ENCODE measurements at regions not wholly inside any gene's neighbourhood (a gene's known extent, or its start where the extent isn't known, plus 50 kb on each side); places are given as distances from the start of the nearest gene placed in this dataset.

DNA sequence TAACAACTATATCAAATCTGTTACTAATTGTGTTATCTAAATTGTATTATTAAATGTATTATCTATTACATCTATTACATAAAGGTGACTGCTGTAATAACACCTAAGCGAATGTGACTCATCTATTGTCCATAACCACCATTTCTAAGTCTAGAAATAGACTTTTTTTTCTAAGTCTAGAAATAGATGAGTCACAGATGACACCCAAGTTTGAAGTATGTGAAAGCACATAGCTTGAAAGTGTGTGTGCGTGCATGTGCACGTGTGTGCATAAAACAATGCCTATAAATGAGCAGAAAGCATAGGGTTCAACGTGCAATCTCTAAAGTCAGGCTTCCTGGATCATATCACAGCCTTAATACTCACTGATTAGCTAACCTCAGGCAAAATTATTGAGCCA, 451.3 kb upstream of the USP15 start:
- Histone ChIP-seq H3K27me3 (ENCODE audit: control insufficient read depth, insufficient read depth, low read length) (no peaks in the 10 kb centered on the region), H3K36me3 (ENCODE audit: control insufficient read depth, insufficient read depth, low read length) (no peaks in the 10 kb centered on the region), H3K4me1 (ENCODE audit: control insufficient read depth, insufficient read depth, low read length) (no peaks in the 10 kb centered on the region), H3K27ac (ENCODE audit: low read length) (no peak overlapping the region), H3K9me3 (replicated peaks; ENCODE audit: control insufficient read depth, low read depth, low read length) (no peaks in the 10 kb centered on the region), H3K4me3 (ENCODE audit: low read length) (no peak overlapping the region)
- 83% methylated on average over 3 of the region's 4 CpGs for WGBS (ENCODE audit: insufficient coverage)
- DNase-seq = no peak

DNA sequence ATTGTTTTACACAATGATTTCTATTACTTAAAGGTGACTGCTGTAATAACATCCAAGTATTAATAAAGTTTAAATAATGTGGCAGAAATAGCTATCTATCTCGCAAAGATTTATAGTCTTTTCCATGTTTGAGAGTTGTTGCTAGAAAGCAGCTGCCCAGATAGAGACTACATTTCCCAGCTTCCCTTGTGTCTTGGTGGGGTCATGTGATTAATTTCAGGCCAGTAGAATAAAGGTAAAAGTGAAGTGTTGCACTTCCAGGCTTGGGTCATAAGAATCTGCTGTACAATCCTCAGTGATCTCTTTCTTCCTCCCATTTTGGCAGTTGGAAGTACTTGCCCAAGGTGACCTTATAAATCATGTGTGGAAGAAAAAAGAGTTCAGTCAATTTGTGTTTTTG, 449.7 kb upstream of the USP15 start:
- Histone ChIP-seq H3K36me3 (ENCODE audit: control insufficient read depth, insufficient read depth, low read length) (no peaks in the 10 kb centered on the region), H3K4me1 (ENCODE audit: control insufficient read depth, insufficient read depth, low read length) (no peaks in the 10 kb centered on the region), H3K9me3 (replicated peaks; ENCODE audit: control insufficient read depth, low read depth, low read length) (no peaks in the 10 kb centered on the region), H3K27me3 (ENCODE audit: control insufficient read depth, insufficient read depth, low read length) (no peaks in the 10 kb centered on the region), H3K27ac (ENCODE audit: low read length) (no peak overlapping the region), H3K4me3 (ENCODE audit: low read length) (no peak overlapping the region)
- no CpG with 5 or more reads among the region's 1 CpG for WGBS (ENCODE audit: insufficient coverage)
- DNase-seq = no peak

DNA sequence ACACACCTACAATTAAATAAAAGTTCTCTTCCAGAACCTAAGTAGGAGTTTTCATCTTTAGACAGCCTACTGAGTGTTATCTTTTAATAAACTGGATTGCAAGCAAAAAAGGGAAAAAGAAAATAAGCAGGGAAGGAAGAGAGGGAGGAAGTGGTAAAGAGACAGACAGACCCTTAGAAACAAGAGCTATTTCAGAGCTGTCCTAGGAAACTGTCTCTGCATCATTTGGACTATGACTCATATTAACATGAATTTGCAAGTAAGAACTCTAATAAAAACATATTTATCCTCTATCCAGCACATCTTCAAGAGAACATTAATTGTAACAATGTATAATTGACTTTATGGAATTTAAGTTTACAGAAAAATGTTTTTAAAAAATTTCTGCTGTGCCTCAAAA, 438.8 kb upstream of the USP15 start:
- Histone ChIP-seq H3K4me3 (ENCODE audit: low read length) (no peak overlapping the region), H3K27me3 (ENCODE audit: control insufficient read depth, insufficient read depth, low read length) (no peaks in the 10 kb centered on the region), H3K36me3 (ENCODE audit: control insufficient read depth, insufficient read depth, low read length) (no peaks in the 10 kb centered on the region), H3K27ac (ENCODE audit: low read length) (no peak overlapping the region), H3K9me3 (replicated peaks; ENCODE audit: control insufficient read depth, low read depth, low read length) (no peaks in the 10 kb centered on the region), H3K4me1 (ENCODE audit: control insufficient read depth, insufficient read depth, low read length) (no peaks in the 10 kb centered on the region)
- DNase-seq = no peak

DNA sequence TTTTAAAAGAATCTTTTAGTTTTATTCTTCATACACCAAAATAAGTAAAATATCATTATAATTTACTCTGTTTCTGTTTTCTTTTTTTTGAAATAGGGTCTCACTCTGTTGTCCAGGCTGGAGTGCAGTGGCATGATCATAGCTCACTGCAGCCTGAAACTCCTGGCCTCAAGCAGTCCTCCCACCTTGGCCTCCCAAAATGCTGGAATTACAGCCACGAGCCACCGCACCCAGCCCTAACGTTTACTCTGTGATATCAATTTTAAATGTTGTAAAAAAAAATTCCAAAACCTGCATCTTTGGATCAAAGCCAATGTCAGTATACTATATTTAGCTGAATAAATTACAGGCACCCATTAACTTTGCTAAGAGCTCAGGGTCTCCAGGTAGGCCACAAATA, 437.1 kb upstream of the USP15 start:
- Histone ChIP-seq H3K27me3 (ENCODE audit: control insufficient read depth, insufficient read depth, low read length) (no peaks in the 10 kb centered on the region), H3K4me3 (ENCODE audit: low read length) (no peak overlapping the region), H3K27ac (ENCODE audit: low read length) (no peak overlapping the region), H3K4me1 (ENCODE audit: control insufficient read depth, insufficient read depth, low read length) (no peaks in the 10 kb centered on the region), H3K9me3 (replicated peaks; ENCODE audit: control insufficient read depth, low read depth, low read length) (no peaks in the 10 kb centered on the region), H3K36me3 (ENCODE audit: control insufficient read depth, insufficient read depth, low read length) (no peaks in the 10 kb centered on the region)
- WGBS (ENCODE audit: insufficient coverage) = no CpG with 5 or more reads among the region's 3 CpGs
- no peak for DNase-seq

DNA sequence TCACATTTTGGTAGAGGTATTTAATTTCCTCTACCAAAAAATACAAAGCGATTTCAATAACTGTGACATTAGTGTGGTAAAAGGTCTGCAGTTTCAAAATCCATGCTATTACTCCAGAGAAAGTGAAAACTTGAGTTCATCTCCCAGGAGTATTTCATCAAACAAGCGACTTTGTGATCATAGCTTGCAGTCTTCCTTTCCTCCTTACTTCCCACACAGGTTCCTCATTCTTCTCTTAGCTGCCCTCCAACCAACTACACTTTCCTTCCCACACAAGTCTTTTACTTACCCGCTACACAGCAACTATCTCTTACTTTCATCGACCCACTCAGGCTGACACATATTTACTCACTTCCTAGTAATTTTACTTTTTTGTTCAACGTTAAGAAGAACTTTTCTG, 413.4 kb upstream of the USP15 start:
- Histone ChIP-seq H3K27me3 (ENCODE audit: control insufficient read depth, insufficient read depth, low read length) (no peaks in the 10 kb centered on the region), H3K36me3 (ENCODE audit: control insufficient read depth, insufficient read depth, low read length) (no peaks in the 10 kb centered on the region), H3K4me1 (ENCODE audit: control insufficient read depth, insufficient read depth, low read length) (no peaks in the 10 kb centered on the region), H3K27ac (ENCODE audit: low read length) (no peak overlapping the region), H3K9me3 (replicated peaks; ENCODE audit: control insufficient read depth, low read depth, low read length) (no peaks in the 10 kb centered on the region), H3K4me3 (ENCODE audit: low read length) (no peak overlapping the region)
- 73% methylated on average over 3 of the region's 5 CpGs for WGBS (ENCODE audit: insufficient coverage)
- DNase-seq = no peak

DNA sequence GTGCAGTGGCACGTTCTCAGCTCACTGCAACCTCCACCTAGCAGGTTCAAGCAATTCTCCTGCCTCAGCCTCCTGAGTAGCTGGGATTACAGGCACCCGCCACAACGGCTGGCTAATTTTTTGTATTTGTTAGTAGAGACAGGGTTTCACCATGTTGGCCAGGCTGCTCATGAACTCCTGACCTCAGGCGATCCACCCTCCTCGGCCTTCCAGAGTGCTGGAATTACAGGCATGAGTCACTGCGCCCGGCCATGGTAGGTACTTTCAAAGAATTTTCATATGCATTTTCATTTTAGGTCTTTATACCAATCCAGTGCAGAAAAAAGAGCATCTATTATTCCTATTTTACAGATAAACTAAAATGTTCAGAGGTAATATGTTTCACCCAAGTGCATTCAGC, 411.3 kb upstream of the USP15 start:
- Histone ChIP-seq H3K36me3 (ENCODE audit: control insufficient read depth, insufficient read depth, low read length) (no peaks in the 10 kb centered on the region), H3K4me1 (ENCODE audit: control insufficient read depth, insufficient read depth, low read length) (no peaks in the 10 kb centered on the region), H3K27me3 (ENCODE audit: control insufficient read depth, insufficient read depth, low read length) (no peaks in the 10 kb centered on the region), H3K4me3 (ENCODE audit: low read length) (no peak overlapping the region), H3K27ac (ENCODE audit: low read length) (no peak overlapping the region), H3K9me3 (replicated peaks; ENCODE audit: control insufficient read depth, low read depth, low read length) (no peaks in the 10 kb centered on the region)
- WGBS (ENCODE audit: insufficient coverage) = 92% methylated on average over 2 of the region's 7 CpGs
- no peak for DNase-seq

DNA sequence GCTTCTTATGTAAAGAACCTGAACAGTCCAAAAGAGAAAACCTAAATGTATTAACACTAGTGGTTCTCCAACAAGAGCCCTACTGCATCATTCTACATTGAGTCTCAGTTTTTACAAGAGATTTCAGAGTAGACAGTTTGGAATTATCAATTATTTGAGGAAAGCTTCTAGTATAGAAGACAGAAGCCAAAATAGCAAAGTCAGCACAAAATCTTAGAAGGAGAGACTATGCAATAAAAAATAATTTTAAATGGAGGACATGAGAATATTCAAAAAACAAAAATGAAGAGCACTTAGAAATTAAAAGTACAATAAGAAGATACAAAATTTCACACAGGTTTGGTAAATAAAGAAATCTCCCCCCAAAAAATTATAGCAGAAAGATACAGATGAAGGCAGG, 406.3 kb upstream of the USP15 start:
- Histone ChIP-seq H3K4me1 (ENCODE audit: control insufficient read depth, insufficient read depth, low read length) (no peaks in the 10 kb centered on the region), H3K9me3 (replicated peaks; ENCODE audit: control insufficient read depth, low read depth, low read length) (no peaks in the 10 kb centered on the region), H3K4me3 (ENCODE audit: low read length) (no peak overlapping the region), H3K27me3 (ENCODE audit: control insufficient read depth, insufficient read depth, low read length) (no peaks in the 10 kb centered on the region), H3K36me3 (ENCODE audit: control insufficient read depth, insufficient read depth, low read length) (no peaks in the 10 kb centered on the region), H3K27ac (ENCODE audit: low read length) (no peak overlapping the region)
- DNase-seq = no peak

DNA sequence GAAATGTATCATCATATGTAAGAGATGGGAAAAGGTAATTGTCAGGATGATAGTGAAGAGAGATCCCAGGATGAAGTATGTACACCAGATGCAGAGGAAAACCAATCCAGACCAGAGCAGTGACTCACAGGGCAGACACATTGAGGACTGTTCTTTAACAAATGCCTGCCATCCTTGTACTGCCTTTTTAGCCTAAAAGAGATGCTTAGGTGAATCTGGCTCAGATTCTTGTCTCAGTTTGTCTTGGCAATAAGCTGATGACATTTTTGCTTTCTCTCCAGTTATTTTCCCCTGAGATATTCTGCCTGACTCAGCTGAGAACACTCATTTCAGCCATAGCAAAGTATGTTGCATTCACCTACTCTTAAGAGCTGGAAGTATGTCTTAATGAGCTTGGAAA, 405.3 kb upstream of the USP15 start:
- H3K27me3 ChIP-seq (ENCODE audit: control insufficient read depth, insufficient read depth, low read length) = no peaks in the 10 kb centered on the region
- no peak for DNase-seq

DNA sequence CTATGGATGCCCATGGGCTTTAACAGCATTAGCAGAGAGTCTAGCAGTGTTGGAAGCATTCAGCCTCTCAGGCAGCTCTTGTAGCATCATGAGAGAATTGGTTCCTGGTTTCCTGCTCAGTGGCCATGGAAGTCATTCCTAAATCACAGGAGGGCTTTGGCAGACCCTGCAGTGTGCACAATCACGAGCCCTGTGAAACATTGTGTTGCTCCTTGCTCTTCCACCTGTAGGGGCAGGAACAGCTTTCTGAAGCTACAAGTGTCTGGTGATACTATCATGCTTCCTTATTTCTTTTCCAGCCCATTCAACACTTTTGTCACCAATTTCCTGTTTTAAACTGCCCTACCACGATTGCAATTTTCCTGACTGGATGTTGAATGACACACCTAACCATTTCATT, 402.2 kb upstream of the USP15 start:
- WGBS (ENCODE audit: insufficient coverage) = no CpG with 5 or more reads among the region's 2 CpGs
- Histone ChIP-seq H3K27me3 (ENCODE audit: control insufficient read depth, insufficient read depth, low read length) (no peaks in the 10 kb centered on the region), H3K4me3 (ENCODE audit: low read length) (no peak overlapping the region), H3K36me3 (ENCODE audit: control insufficient read depth, insufficient read depth, low read length) (no peaks in the 10 kb centered on the region), H3K27ac (ENCODE audit: low read length) (no peak overlapping the region), H3K4me1 (ENCODE audit: control insufficient read depth, insufficient read depth, low read length) (no peaks in the 10 kb centered on the region), H3K9me3 (replicated peaks; ENCODE audit: control insufficient read depth, low read depth, low read length) (no peaks in the 10 kb centered on the region)
- no peak for DNase-seq

More for the DNA sequence above, 405.3 kb upstream of the USP15 start:
- Histone ChIP-seq H3K4me3 (ENCODE audit: low read length) (no peak overlapping the region), H3K9me3 (replicated peaks; ENCODE audit: control insufficient read depth, low read depth, low read length) (no peaks in the 10 kb centered on the region), H3K36me3 (ENCODE audit: control insufficient read depth, insufficient read depth, low read length) (no peaks in the 10 kb centered on the region), H3K27ac (ENCODE audit: low read length) (no peak overlapping the region), H3K4me1 (ENCODE audit: control insufficient read depth, insufficient read depth, low read length) (no peaks in the 10 kb centered on the region)

DNA sequence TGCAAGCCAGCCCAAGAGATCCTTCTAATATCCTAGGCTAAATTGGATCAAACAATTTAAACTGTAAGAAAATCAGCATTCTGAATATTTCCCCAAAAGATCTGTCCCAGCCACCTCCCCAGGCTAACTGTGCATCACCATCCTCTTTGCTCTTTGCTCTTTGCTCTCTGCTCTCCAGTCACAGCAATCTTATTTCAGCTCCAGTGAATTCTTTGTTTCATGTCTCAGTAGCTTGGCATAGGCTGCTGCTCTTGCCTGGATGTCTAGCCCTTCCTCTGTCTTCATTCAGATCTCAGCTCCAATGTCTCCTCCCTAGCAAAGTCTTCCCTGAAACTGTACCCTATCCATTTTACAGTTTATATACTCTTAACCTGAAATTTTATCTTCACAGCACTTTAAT, 399.8 kb upstream of the USP15 start:
- Histone ChIP-seq H3K27me3 (ENCODE audit: control insufficient read depth, insufficient read depth, low read length) (no peaks in the 10 kb centered on the region), H3K36me3 (ENCODE audit: control insufficient read depth, insufficient read depth, low read length) (no peaks in the 10 kb centered on the region), H3K9me3 (replicated peaks; ENCODE audit: control insufficient read depth, low read depth, low read length) (no peaks in the 10 kb centered on the region), H3K27ac (ENCODE audit: low read length) (no peak overlapping the region), H3K4me1 (ENCODE audit: control insufficient read depth, insufficient read depth, low read length) (no peaks in the 10 kb centered on the region), H3K4me3 (ENCODE audit: low read length) (no peak overlapping the region)
- DNase-seq = no peak

DNA sequence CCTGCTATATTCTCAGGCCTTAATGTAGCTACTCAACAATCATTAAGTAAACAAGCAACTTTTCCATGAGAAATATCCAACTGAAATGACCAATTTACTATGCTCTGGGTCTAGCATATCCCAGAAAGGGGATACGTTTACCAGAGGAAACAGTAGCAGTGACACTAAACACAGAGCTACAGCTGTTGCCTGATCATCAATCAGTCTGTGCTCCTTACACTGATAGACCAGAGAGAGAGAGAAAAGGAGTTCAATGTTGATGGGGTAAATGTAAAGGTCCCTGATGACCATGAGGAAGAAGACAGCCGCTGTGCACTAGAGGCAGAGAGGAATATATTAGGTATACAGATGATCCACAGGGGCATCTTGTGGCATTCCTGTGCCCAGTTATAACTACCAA, 397.2 kb upstream of the USP15 start:
- no peak for DNase-seq
- no peaks in the 10 kb centered on the region for H3K4me1 ChIP-seq (ENCODE audit: control insufficient read depth, insufficient read depth, low read length)
- H3K36me3 ChIP-seq (ENCODE audit: control insufficient read depth, insufficient read depth, low read length) = no peaks in the 10 kb centered on the region
- H3K27me3 ChIP-seq (ENCODE audit: control insufficient read depth, insufficient read depth, low read length) = no peaks in the 10 kb centered on the region
- 86% methylated on average over 1 of the region's 2 CpGs for WGBS (ENCODE audit: insufficient coverage)
- no peak overlapping the region for H3K4me3 ChIP-seq (ENCODE audit: low read length)
- no peak overlapping the region for H3K27ac ChIP-seq (ENCODE audit: low read length)
- H3K9me3 ChIP-seq (replicated peaks; ENCODE audit: control insufficient read depth, low read depth, low read length) = no peaks in the 10 kb centered on the region

Measured in muscle of leg (tissue), 3 donors.